ENCODE measurements at regions not wholly inside any gene's neighbourhood (a gene's known extent, or its start where the extent isn't known, plus 50 kb on each side); places are given as distances from the start of the nearest gene placed in this dataset.

- intact Hi-C loops (cut with DNase I) = loop anchor here in 1 of 2 donors (10.0 kb wide), 1 partner anchor 333 kb away; the partner anchor contains the start of gene MAP3K1
- DNase-seq (ENCODE audit: low spot score) = peak; percentile 72
Observed at GRCh38 chr5:56481428-56482357, 248.6 kb upstream of the ANKRD55 start.

DNA sequence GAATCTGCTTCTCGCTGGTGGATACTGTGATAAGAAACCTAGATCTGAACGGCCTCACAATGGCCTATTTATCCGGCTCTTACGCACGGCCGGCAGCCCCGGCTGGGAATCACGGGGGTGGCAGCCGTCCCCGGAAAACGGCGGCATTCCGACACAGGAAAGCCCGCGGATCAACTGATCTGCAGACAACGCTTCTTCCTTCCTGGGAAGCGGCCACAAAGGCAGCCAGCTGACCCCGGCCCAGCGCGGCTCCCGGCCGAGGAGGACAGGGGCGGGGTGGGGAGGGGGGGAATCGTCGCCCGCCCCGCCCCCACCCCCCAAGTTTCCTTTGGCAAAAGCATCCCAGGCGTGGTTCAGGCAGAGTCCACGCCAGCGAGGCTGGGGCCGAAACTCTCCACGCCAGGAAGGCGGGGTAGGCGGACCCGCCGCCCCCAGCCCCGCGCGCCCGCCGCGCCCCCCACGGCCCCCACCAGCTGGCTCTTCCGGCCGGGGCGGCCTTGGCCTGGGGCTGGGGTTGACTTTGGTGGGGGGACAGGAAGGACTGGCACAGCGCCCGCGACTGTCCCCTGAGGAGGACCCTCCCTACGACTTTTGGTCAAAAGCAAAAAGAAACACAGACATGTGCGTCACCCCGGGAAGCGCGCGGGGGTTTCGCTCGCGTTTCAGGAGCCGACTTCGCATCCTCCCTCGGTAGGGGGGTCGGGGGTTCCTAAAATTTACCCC, 247.7 kb upstream of the ANKRD55 start:
- peak; percentile 87 for DNase-seq (ENCODE audit: low spot score)
- intact Hi-C loops (cut with DNase I) = loop anchor here in 1 of 2 donors (10.0 kb wide), 1 partner anchor 334 kb away; the partner anchor contains the start of gene MAP3K1

GRCh38 chr5:56480078-56480704, 247.1 kb upstream of the ANKRD55 start:
- no peak for DNase-seq (ENCODE audit: low spot score)
- intact Hi-C loops (cut with DNase I) = loop anchor here in 1 of 2 donors (10.0 kb wide), 1 partner anchor 335 kb away; the partner anchor contains the start of gene MAP3K1

DNA sequence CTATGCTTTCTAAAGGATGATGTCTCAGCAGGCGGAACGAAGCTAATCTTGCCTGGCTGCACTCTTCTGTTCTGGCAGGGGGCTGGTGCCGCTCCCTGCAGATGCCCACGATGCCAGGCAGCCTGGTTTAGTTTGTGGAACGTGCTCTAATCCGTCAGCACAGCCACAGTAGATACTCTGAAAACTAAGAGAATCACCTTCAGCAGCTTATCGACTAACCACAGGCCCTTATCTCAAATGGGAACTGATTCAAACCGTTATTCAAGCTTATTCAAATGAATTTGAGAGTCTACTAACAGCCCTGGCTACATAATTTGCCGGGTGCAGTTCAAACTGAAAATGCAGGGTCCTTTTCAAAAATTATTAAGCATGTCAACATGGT, 246.6 kb upstream of the ANKRD55 start:
- intact Hi-C loops (cut with DNase I) = loop anchor here in 1 of 2 donors (10.0 kb wide), 1 partner anchor 335 kb away; the partner anchor contains the start of gene MAP3K1

DNA sequence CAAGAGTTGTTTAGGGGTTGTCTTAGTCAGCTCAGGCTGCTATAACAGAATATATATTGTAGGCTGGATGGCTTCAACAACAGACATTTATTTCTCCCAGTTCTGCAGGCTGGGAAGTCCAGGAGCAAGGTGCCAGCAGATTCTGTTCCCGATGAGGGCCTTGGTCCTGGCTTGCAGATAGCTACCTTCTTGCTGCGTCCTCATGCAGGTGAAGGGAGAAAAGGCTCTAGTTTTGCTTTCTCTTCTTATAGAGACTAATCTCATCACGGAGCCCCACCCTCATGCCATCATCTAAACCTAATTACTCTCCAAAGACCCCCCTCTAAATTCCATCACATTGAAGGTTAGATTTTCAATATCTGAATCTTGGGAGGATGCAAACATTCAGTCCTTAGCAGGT, 246.0 kb upstream of the ANKRD55 start:
- intact Hi-C loops (cut with DNase I) = no loop called here

More for the DNA sequence above, 246.6 kb upstream of the ANKRD55 start:
- no peak for DNase-seq (ENCODE audit: low spot score)

GRCh38 chr5:56478062-56478461, 244.9 kb upstream of the ANKRD55 start:
- intact Hi-C loops (cut with DNase I) = no loop called here
- no peak for DNase-seq (ENCODE audit: low spot score)

More for the DNA sequence above, 246.0 kb upstream of the ANKRD55 start:
- no peak for DNase-seq (ENCODE audit: low spot score)

DNA sequence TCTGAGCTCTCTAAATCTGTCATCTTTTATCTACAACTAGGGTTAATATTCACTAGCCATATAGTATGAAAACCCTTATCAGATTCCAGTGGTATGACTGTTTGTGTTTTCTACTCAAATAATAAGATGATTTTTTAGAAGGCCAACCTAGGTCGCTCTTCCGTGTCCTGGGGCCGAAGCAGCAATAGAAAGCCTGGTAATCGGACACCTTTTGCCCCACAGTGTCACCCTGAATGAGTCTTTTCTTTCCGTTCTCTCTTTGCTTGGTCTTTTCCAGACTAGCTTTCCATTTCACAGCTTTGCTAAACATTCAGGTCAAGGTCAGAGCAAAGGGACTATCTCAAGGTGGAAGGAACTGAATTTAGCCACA, 243.3 kb upstream of the ANKRD55 start:
- no peak for DNase-seq (ENCODE audit: low spot score)
- intact Hi-C loops (cut with DNase I) = no loop called here

- no peak for DNase-seq (ENCODE audit: low spot score)
- intact Hi-C loops (cut with DNase I) = no loop called here
Observed at GRCh38 chr5:56475689-56476486, 242.8 kb upstream of the ANKRD55 start.

- intact Hi-C loops (cut with DNase I) = no loop called here
- no peak for DNase-seq (ENCODE audit: low spot score)
Observed at GRCh38 chr5:56471707-56472106, 238.6 kb upstream of the ANKRD55 start.

DNA sequence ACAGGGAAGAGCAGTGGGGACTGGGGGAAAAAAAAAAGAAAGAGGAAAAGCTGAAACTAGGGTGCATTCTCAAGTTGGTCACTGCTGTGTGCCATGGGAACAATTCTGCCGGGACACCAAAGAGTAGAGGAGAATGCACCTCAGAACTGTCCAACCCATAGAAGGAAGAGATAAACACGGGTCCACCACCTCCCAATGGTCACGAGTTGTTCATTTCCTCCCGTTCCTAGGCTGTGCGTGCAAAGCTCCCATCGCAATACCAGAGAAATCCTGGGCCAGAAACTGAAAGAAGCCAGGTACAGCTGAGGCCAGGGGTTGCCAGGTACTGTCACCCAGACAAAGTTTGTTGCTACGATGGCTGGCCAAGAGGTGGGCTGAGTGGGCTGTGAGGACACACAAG, 236.9 kb upstream of the ANKRD55 start:
- DNase-seq (ENCODE audit: low spot score) = no peak
- intact Hi-C loops (cut with DNase I) = no loop called here

DNA sequence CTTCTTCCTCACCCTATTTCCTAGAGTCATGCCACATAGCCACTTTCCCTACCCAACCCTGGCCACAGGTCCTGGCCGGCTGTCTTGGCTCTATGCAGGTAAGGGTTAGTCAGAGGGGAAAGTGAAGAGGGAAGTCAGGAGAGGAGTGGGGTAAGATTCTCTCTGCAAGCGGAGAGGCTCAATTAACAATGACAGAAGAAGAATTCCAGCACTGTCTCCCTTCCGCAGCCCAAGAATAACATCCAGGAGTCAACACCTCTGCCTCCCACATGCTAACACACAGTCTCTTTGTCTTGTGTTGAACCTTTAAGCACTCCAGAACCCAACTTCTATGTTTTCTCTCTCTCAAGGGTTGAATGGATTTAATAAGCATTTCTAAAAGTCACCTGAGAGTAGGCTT, 235.1 kb upstream of the ANKRD55 start:
- intact Hi-C loops (cut with DNase I) = no loop called here
- DNase-seq (ENCODE audit: low spot score) = no peak

DNA sequence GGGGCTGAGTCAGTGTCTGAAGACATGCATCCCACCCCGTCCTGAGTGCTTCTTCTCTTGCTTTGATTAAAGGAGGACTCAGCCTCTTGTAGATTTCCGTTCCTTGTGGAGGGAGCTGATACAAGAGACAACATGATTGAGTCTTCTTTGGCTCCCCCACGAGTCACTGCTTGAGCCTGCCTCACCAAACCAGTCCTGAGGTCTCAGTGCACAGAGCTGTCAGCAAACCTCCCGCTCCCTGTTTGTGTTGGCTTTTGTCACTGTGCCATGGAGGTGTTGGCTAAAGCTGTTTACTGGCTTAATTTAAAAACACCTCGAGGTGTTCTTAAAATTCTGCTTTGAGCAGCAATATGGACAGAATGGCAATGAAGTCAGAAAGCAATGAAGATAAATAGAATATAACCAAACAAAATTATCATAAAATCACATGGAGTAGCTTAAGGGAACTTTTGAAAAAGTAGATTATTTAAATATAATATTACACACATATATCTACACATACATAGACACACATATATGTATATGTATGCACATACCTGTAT, 234.1 kb upstream of the ANKRD55 start:
- intact Hi-C loops (cut with DNase I) = no loop called here
- DNase-seq (ENCODE audit: low spot score) = no peak

- DNase-seq (ENCODE audit: low spot score) = no peak
- intact Hi-C loops (cut with DNase I) = no loop called here
Observed at GRCh38 chr5:56466136-56466816, 233.1 kb upstream of the ANKRD55 start.

DNA sequence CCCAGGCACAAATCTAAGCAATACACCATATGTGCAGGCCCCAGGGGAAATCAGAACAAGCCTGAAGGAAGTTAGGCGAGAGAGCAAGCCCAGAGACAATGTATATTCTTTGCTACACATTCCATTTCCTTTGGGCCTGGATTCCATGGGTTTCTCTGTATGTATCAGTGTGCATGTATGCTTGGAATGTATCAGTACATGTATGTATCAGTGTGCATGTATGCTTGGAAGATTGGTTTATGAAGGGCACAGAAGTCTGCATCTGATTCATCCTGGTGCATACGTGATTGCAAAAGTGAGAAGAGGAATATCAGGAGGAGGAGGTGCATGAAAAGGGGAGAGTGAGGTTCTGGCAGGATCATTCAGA, 232.6 kb upstream of the ANKRD55 start:
- no peak for DNase-seq (ENCODE audit: low spot score)
- intact Hi-C loops (cut with DNase I) = no loop called here

- no peak for DNase-seq (ENCODE audit: low spot score)
- intact Hi-C loops (cut with DNase I) = no loop called here
Observed at GRCh38 chr5:56464935-56465768, 232.0 kb upstream of the ANKRD55 start.

- intact Hi-C loops (cut with DNase I) = no loop called here
- no peak for DNase-seq (ENCODE audit: low spot score)
Observed at GRCh38 chr5:56463944-56464571, 230.9 kb upstream of the ANKRD55 start.

GRCh38 chr5:56461584-56461983, 228.5 kb upstream of the ANKRD55 start:
- DNase-seq (ENCODE audit: low spot score) = no peak
- intact Hi-C loops (cut with DNase I) = no loop called here
